Uterus (tissue), 2 donors: ENCODE measurements at regions not wholly inside any gene's neighbourhood (a gene's known extent, or its start where the extent isn't known, plus 50 kb on each side); places are given as distances from the start of the nearest gene placed in this dataset.

Source experiments
- POLR2A ChIP-seq, 2 donors: fragments of 450-650 bp; IDR thresholded peaks; one replicate each; pipeline ENCODE4 v1.6.1; 2016; ENCODE audit warnings: antibody characterized with exemption in 2 of 2, mild to moderate bottlenecking in 1 of 2, moderate library complexity in 1 of 2
- TF ChIP-seq, protein P1 (sequence below), 4 experiments: fragments of 200-600 bp in 2 of 4; fragments of 450-650 bp in 2 of 4; sonication (generic) in 2 of 4; IDR thresholded peaks; one replicate each; pipeline ENCODE4 v1.5.1; 2016 to 2019; ENCODE audit warnings: antibody characterized with exemption in 4 of 4, mild to moderate bottlenecking in 2 of 4, moderate library complexity in 1 of 4

GRCh38 chr3:76267851-76268380, 482.6 kb upstream of the ZNF717 start:
- TF ChIP-seq, protein P1, sequence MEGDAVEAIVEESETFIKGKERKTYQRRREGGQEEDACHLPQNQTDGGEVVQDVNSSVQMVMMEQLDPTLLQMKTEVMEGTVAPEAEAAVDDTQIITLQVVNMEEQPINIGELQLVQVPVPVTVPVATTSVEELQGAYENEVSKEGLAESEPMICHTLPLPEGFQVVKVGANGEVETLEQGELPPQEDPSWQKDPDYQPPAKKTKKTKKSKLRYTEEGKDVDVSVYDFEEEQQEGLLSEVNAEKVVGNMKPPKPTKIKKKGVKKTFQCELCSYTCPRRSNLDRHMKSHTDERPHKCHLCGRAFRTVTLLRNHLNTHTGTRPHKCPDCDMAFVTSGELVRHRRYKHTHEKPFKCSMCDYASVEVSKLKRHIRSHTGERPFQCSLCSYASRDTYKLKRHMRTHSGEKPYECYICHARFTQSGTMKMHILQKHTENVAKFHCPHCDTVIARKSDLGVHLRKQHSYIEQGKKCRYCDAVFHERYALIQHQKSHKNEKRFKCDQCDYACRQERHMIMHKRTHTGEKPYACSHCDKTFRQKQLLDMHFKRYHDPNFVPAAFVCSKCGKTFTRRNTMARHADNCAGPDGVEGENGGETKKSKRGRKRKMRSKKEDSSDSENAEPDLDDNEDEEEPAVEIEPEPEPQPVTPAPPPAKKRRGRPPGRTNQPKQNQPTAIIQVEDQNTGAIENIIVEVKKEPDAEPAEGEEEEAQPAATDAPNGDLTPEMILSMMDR (IDR thresholded peaks at IDR 0.05) = no peak
- TF ChIP-seq POLR2A (IDR thresholded peaks at IDR 0.05) = no peak
